ENCODE measurements at regions not wholly inside any gene's neighbourhood (a gene's known extent, or its start where the extent isn't known, plus 50 kb on each side); places are given as distances from the start of the nearest gene placed in this dataset.

- no peak for DNase-seq
Measured at GRCh38 chr2:191515551-191515950, 162.4 kb upstream of the NABP1 start.

- DNase-seq, result no peak
Measured at GRCh38 chr2:191516260-191516659, 161.7 kb upstream of the NABP1 start.

- DNase-seq, result no peak
Measured at GRCh38 chr2:191521608-191522208, 156.2 kb upstream of the NABP1 start.

- no peak for DNase-seq
Measured at GRCh38 chr2:191522478-191523120, 155.3 kb upstream of the NABP1 start.

GRCh38 chr2:191526091-191526490 is 151.8 kb upstream of the NABP1 start:
- no peak for DNase-seq

GRCh38 chr2:191526536-191526935 is 151.4 kb upstream of the NABP1 start:
- no peak for DNase-seq

GRCh38 chr2:191526953-191527556 is 150.9 kb upstream of the NABP1 start:
- no peak for DNase-seq

- DNase-seq, result no peak
Measured at GRCh38 chr2:191530618-191531017, 147.3 kb upstream of the NABP1 start.

- DNase-seq, result no peak
Measured at GRCh38 chr2:191533693-191534180, 144.2 kb upstream of the NABP1 start.

GRCh38 chr2:191537921-191538320 is 140.0 kb upstream of the NABP1 start:
- no peak for DNase-seq

GRCh38 chr2:191538334-191538903 is 139.5 kb upstream of the NABP1 start:
- no peak for DNase-seq

GRCh38 chr2:191539068-191539467 is 138.9 kb upstream of the NABP1 start:
- DNase-seq, result no peak

GRCh38 chr2:191540681-191541080 is 137.3 kb upstream of the NABP1 start:
- DNase-seq, result no peak

- DNase-seq, result no peak
Measured at GRCh38 chr2:191543708-191544107, 134.2 kb upstream of the NABP1 start.

- DNase-seq, result no peak
Measured at GRCh38 chr2:191544461-191545062, 133.4 kb upstream of the NABP1 start.

GRCh38 chr2:191545361-191545760 is 132.6 kb upstream of the NABP1 start:
- DNase-seq, result no peak

- no peak for DNase-seq
Measured at GRCh38 chr2:191552066-191552465, 125.9 kb upstream of the NABP1 start.

- no peak for DNase-seq
Measured at GRCh38 chr2:191554240-191554639, 123.7 kb upstream of the NABP1 start.

GRCh38 chr2:191555092-191555742 is 122.7 kb upstream of the NABP1 start:
- DNase-seq, result peak; percentile 45 to 71

GRCh38 chr2:191556463-191556862 is 121.5 kb upstream of the NABP1 start:
- no peak for DNase-seq

GRCh38 chr2:191557841-191558240 is 120.1 kb upstream of the NABP1 start:
- no peak for DNase-seq

- no peak for DNase-seq
Measured at GRCh38 chr2:191559569-191559968, 118.4 kb upstream of the NABP1 start.

- DNase-seq, result no peak
Measured at GRCh38 chr2:191560411-191560980, 117.4 kb upstream of the NABP1 start.

Data from NCI-H1930 (cell line).